GM21825 (cell line): ENCODE measurements at regions not wholly inside any gene's neighbourhood (a gene's known extent, or its start where the extent isn't known, plus 50 kb on each side); places are given as distances from the start of the nearest gene placed in this dataset.

Experiments used
- ATAC-seq: cut with Tn5 transposase; IDR thresholded peaks from one replicate; pipeline ENCODE4 v1.9.1; 2021; ENCODE audit warnings: mild to moderate bottlenecking, moderate library complexity; ENCODE audit not compliant: unreplicated experiment

GRCh38 chr1:193799371-193799770 is 613.0 kb upstream of the B3GALT2 start:
- no peak for ATAC-seq

DNA sequence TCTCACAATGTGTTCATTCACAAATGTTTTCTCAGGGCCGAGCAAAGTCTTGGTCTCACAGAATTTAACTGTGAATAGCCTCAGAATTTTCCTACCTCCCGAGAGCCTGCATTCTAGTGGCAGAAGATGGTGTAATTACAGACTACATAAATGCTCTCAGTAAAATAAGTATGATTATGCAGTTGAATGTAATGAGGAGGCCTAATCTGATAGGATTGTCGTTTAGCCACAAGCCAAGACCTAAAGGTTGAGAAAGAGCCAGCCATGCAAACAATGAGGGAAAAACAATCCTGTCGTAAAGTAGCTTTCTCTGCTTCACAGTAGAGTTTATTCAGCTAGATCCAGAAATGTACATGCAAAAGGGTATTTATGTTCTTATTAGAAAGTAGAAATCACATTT is 607.8 kb upstream of the B3GALT2 start:
- ATAC-seq, result no peak

GRCh38 chr1:193791746-193792145 is 605.3 kb upstream of the B3GALT2 start:
- no peak for ATAC-seq

GRCh38 chr1:193787061-193787460 is 600.6 kb upstream of the B3GALT2 start:
- ATAC-seq, result no peak

DNA sequence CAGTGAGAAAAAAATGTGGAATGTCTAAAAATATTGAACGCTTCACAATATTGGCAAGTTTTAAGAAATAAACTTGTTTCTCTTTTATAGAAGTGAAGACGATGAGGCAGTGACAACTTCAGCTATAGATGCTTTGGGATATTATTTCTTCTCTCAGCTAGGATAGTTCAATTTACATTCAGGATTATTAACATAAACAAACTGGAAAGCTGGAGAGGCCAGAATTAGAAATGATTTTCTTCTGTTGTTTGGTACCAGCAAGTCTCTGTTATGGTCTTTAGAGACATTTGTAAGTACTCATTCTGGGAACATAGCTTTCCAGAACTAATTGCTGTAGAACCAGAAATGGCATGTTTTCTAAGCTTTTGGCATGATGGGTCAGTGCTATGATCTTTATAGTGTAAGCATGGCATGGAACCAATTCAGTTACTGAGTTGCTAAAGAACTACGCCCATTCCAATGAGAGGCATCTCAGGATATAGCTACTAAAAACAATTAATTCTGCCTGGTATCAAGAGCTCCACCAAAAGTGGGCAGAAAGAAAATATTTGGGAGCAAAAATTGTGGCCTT is 599.5 kb upstream of the B3GALT2 start:
- ATAC-seq, result no peak

DNA sequence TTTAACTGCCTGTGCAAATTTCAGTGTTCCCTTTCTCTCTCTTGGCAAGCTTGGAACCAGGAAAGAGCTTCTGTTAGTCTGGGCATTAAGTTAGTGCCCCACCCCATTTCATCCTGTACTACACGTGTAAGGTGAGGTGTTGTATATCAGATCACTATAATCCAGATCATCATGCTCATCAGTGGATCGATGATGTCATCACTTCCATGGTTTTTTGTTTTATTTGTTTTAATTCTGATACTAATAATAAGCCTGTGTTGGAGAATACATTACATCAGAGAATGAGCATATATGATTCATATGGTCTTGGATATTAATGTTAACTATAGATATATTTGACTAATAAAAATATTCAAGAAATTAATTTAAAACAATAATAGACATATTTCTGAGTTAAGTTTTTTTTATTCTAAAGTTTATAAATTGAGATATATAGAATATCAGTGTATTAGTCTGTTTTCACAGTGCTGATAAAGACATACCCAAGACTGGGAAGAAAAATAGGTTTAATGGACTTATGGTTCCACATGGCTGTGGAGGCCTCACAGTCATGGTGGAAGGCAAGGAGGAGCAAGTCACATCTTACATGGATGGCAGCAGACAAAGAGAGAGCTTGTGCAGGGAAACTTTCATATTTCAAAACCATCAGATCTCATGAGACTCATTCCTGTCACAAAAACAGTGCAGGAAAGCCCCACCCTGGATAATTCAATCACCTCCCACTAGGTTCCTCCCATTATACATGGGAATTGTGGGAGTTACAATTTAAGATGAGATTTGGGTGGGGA is 588.3 kb upstream of the B3GALT2 start:
- no peak for ATAC-seq

- no peak for ATAC-seq
Observed at GRCh38 chr1:193771596-193771995, 585.2 kb upstream of the B3GALT2 start.

DNA sequence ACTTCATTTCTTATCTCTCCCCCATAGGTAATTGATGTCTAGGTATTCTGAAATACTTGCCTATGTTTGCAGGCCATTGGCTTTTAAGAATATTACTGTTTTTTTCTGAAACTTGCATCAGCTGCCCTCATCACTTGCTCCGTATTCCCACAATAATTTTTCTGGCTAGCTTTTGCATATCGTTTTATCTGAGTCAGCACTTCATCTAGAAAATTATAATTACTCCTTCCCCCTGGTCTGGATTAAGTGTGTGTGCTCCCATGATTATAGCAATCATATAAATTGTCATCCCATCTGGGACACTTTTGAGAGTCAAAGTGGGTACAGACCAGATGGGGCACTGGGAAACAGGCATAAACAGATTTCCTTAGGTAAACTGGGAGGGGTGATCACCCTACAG is 583.2 kb upstream of the B3GALT2 start:
- no peak for ATAC-seq

GRCh38 chr1:193767886-193768285 is 581.5 kb upstream of the B3GALT2 start:
- ATAC-seq, result no peak

- no peak for ATAC-seq
Observed at GRCh38 chr1:193766329-193766728, 579.9 kb upstream of the B3GALT2 start.

DNA sequence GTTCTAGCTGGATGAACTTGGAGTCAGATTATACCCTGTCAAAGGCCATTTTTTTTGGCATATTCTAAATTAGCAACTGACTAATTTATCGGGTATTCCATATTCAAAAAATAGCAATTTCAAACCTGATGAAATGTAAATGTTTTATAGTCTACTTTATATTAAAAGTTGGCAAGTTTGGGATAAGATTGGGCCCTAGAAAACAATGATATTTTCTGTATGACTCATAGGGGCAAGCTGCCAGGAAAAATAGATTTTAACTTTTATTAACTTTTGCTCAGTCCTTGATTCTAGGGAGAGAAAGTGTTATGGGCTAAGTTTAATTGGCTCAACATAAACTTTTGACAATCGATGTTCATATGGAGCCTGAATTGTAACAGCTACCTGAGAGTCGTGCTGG is 576.9 kb upstream of the B3GALT2 start:
- no peak for ATAC-seq

- ATAC-seq, result no peak
Observed at GRCh38 chr1:193762236-193762635, 575.8 kb upstream of the B3GALT2 start.

DNA sequence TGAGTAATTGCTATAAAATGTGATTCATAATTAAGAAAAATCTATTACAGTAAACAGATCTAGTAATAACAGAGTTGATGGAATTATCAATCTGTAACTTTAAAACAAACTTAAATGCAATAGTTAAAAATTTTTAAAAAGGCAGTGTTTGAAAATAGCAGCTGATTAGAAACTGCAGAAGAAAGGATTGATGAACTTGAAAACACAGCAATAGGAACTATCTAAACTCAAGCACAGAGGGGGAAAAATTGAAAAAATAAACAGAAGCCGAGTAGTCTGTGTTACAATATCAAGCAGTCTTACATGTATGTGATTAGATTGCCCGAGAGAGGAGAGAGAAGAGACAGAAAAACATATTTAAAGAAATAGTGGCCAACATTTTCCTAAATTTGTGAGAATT is 569.0 kb upstream of the B3GALT2 start:
- no peak for ATAC-seq

GRCh38 chr1:193754732-193755427 is 568.5 kb upstream of the B3GALT2 start:
- ATAC-seq, result no peak

GRCh38 chr1:193754151-193754550 is 567.7 kb upstream of the B3GALT2 start:
- no peak for ATAC-seq

GRCh38 chr1:193753038-193753756 is 566.8 kb upstream of the B3GALT2 start:
- ATAC-seq, result no peak

DNA sequence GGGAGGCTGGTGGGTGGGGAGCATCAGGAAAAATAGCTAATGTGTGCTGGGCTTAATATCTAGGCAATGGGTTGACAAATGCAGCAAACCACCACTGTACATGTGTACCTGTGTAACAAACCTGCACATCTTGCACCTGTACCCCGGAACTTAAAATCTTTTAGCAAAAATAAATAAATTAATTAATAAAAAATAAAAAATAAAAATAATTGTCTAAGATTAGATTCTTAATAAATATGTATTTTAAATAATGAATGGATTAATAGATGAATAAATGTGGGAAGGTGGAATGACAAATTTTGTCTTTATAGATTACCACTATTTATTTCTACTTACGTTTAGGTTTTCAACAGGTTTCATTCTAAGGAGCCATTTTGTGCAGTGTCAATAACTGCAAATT is 563.5 kb upstream of the B3GALT2 start:
- ATAC-seq, result no peak

DNA sequence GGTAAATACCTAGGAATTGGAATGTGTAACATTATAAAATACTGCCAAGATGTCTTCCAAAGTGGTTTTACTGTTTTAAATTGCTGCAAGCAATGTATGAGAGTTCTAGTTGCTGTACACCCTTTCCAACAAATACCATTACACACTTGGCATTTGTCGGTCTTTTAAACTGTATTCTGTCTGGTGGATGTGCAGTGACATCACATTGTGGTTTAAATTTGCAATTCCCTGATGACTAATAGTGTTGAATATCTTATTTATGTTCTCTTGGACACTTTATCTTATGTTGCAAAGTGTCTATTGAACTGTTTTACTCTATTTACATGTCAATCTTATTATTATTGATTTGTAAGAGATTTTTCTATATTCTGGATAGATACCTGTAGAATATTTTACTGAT is 561.2 kb upstream of the B3GALT2 start:
- ATAC-seq, result no peak

DNA sequence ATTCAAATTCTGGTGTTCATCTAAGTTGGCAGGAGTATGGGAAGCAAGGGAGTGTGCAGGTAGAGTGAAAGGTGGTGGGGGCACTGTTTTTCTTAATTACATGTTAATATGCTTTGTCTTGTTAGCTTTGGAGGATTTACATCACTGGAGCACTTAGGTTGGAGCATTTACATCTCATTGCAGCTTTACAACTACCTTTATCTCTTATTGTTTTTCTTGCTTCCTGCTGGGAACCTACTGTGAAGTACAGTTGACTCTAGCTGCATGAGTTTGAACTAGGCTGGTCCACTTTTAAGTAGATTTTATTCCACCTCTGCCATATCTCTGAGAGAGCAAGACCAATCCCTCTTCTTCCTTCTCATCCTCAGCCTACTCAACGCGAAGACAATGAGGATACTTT is 554.8 kb upstream of the B3GALT2 start:
- ATAC-seq, result no peak

DNA sequence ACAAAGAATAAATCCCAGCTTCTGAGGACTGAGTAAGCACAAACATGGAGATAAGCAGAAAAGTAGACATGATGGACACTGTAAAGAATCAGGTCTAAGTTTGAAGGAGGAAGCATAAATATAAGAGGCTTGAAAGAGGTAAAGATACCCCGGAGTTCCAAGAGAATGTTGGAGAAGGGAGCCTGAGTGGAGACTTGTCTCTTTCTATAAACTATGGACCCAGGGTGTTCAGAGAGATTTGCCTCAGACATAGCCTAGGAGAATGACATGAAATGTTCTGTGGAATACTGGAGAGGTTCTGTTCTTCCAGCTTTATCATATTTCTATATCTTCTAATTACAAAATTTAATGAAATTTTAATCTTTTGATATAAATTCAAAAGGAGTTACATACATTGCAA is 554.3 kb upstream of the B3GALT2 start:
- ATAC-seq, result no peak

DNA sequence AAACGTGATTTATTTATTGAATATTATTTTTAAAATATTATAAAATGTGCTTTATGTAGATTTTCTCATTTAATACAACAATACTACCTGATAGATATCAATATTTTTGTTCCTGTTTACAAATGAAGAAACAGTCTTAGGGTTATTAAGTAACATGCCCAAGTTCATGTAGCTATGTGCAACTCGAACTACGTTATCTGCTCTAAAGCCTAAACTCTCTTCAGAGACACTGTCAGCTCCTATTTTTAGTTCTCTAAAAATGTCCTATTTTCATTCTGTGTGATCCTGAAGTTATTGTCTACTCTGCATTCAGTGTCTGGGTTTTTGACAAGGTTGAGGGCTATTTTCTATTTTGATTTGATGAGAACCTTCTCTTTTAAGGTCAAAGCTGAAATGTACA is 550.1 kb upstream of the B3GALT2 start:
- no peak for ATAC-seq

DNA sequence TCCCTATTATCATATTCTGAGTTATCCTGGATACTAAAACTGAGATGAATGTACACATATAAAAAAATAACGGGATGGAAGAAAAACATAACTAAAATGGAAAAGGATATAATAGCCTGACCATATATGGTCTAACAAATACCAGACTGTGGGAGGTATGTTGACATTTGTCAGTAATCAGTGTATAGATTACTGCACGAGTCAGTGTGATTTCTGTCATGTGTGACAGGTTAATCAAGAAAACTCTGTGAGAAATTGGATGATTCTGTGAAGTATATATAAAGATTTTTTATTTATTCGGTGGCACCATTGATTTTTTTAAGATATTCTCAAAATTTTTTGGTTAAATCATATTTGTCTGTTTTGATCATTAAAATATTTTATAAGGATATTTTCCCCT is 547.3 kb upstream of the B3GALT2 start:
- ATAC-seq, result no peak
